ENCODE measurements at regions not wholly inside any gene's neighbourhood (a gene's known extent, or its start where the extent isn't known, plus 50 kb on each side); places are given as distances from the start of the nearest gene placed in this dataset.

GRCh38 chr5:165127941-165128340, 1622.5 kb downstream of the MAT2B start:
- DNase-seq: no peak

GRCh38 chr5:165130656-165131055, 1625.2 kb downstream of the MAT2B start:
- no peak for DNase-seq

- DNase-seq: no peak
Measured at GRCh38 chr5:165134155-165134554, 1628.7 kb downstream of the MAT2B start.

- no peak for DNase-seq
Measured at GRCh38 chr5:165135565-165135964, 1630.1 kb downstream of the MAT2B start.

- no peak for DNase-seq
Measured at GRCh38 chr5:165137701-165138100, 1632.3 kb downstream of the MAT2B start.

- no peak for DNase-seq
Measured at GRCh38 chr5:165138236-165138635, 1632.8 kb downstream of the MAT2B start.

- DNase-seq: no peak
Measured at GRCh38 chr5:165139262-165139661, 1633.8 kb downstream of the MAT2B start.

GRCh38 chr5:165139721-165140120, 1634.3 kb downstream of the MAT2B start:
- no peak for DNase-seq

GRCh38 chr5:165143741-165144140, 1638.3 kb downstream of the MAT2B start:
- DNase-seq: no peak

GRCh38 chr5:165149431-165149830, 1644.0 kb downstream of the MAT2B start:
- no peak for DNase-seq

- no peak for DNase-seq
Measured at GRCh38 chr5:165152058-165152457, 1646.6 kb downstream of the MAT2B start.

- no peak for DNase-seq
Measured at GRCh38 chr5:165157219-165157618, 1651.8 kb downstream of the MAT2B start.

GRCh38 chr5:165161204-165161603, 1655.8 kb downstream of the MAT2B start:
- DNase-seq: no peak

- no peak for DNase-seq
Measured at GRCh38 chr5:165163861-165164260, 1658.4 kb downstream of the MAT2B start.

GRCh38 chr5:165173651-165174050, 1668.2 kb downstream of the MAT2B start:
- DNase-seq: no peak

GRCh38 chr5:165175041-165175440, 1669.6 kb downstream of the MAT2B start:
- no peak for DNase-seq

GRCh38 chr5:165184183-165184582, 1678.8 kb downstream of the MAT2B start:
- DNase-seq: no peak

- DNase-seq: no peak
Measured at GRCh38 chr5:165185716-165186115, 1680.3 kb downstream of the MAT2B start.

GRCh38 chr5:165187815-165188214, 1682.4 kb downstream of the MAT2B start:
- no peak for DNase-seq

GRCh38 chr5:165188556-165189175, 1683.2 kb downstream of the MAT2B start:
- DNase-seq: no peak

- no peak for DNase-seq
Measured at GRCh38 chr5:165196961-165197360, 1691.5 kb downstream of the MAT2B start.

- DNase-seq: no peak
Measured at GRCh38 chr5:165201369-165201768, 1696.0 kb downstream of the MAT2B start.

- no peak for DNase-seq
Measured at GRCh38 chr5:165201771-165202518, 1696.5 kb downstream of the MAT2B start.

GRCh38 chr5:165202519-165202910, 1697.1 kb downstream of the MAT2B start:
- DNase-seq: no peak

Data from right kidney (tissue), 1 donor.